K562 (cell line): ENCODE measurements at regions not wholly inside any gene's neighbourhood (a gene's known extent, or its start where the extent isn't known, plus 50 kb on each side); places are given as distances from the start of the nearest gene placed in this dataset.

ENCODE experiments used
- ATAC-seq: fragments of 200-7000 bp; cut with Tn5 transposase; 3 replicates; pipeline ENCODE4 v1.9.1; 2020; ENCODE audit warnings: moderate library complexity
- BruUV-seq: library from RNA; stranded (reverse); fragments of 400-500 nt; replicated peaks from 2 replicates; lab custom pipeline; 2021; lab: Mats Ljungman, UMichigan
- CTCF ChIA-PET: fragments of 300-600 bp; formaldehyde crosslinking; extraction: SDS; loops from one replicate; lab custom pipeline; 2021; ENCODE audit warnings: low intra/inter-chr PET ratio; lab: Yijun Ruan, JAX
- POLR2A ChIA-PET: fragments of 300-600, 350-650 bp; sonication (Branson Sonifier 250); formaldehyde crosslinking; extraction: SDS; loops from one replicate; lab custom pipeline; 2021; ENCODE audit warnings: antibody characterized with exemption, inconsistent platforms; lab: Yijun Ruan, JAX
- DNase-seq, 4 experiments: peaks; one replicate each; pipeline versions ENCODE4 v3.0.0 to v3.0.0-alpha.2; 2011 to 2018; ENCODE audit warnings: low spot score in 3 of 4, mixed read lengths in 3 of 4; ENCODE audit errors: extremely low read depth in 1 of 4
- FAIRE-seq: peaks from 2 replicates; lab custom pipeline; 2011; peaks lifted over from hg19 to GRCh38; lab: Jason Lieb, UNC
- H2AFZ ChIP-seq: 2 replicates; pipeline ENCODE4 v1.6.0; 2011; ENCODE audit warnings: low read depth, low read length, control low read depth, inconsistent platforms
- H3K27ac ChIP-seq: fragments of 200-600 bp; 3 replicates; pipeline ENCODE4 v1.8.0; 2011; ENCODE audit warnings: low read depth, mild to moderate bottlenecking, control low read depth, inconsistent platforms, low read length, moderate library complexity, mixed read lengths; ENCODE audit errors: extremely low read depth
- H3K27me3 ChIP-seq, 2 experiments: fragments of 300-600 bp in 1 of 2; 2 replicates in 1 of 2; 3 replicates in 1 of 2; pipeline versions ENCODE4 v1.6.0 to v1.8.0; 2011; ENCODE audit warnings: inconsistent platforms in 2 of 2, low read length in 2 of 2, mild to moderate bottlenecking in 1 of 2, mixed read lengths in 1 of 2, moderate library complexity in 1 of 2; ENCODE audit not compliant: control insufficient read depth in 2 of 2, insufficient read depth in 2 of 2
- H3K36me3 ChIP-seq: fragments of 300-600 bp; 3 replicates; pipeline ENCODE4 v1.8.0; 2011; ENCODE audit warnings: mild to moderate bottlenecking, low read length, inconsistent platforms; ENCODE audit not compliant: control insufficient read depth, insufficient read depth
- H3K4me1 ChIP-seq, 2 experiments: fragments of 200-600 bp in 1 of 2; replicated peaks in 1 of 2; 2 replicates in 1 of 2; 3 replicates in 1 of 2; pipeline versions ENCODE4 v1.5.1 to v1.8.0; 2011; ENCODE audit warnings: inconsistent platforms in 2 of 2, low read length in 2 of 2, mild to moderate bottlenecking in 1 of 2, mixed read lengths in 1 of 2, moderate library complexity in 1 of 2; ENCODE audit not compliant: control insufficient read depth in 2 of 2, insufficient read depth in 2 of 2
- H3K4me2 ChIP-seq: 2 replicates; pipeline ENCODE4 v1.6.1; 2011; ENCODE audit warnings: low read length, control low read depth, inconsistent platforms, mixed read lengths; ENCODE audit not compliant: insufficient read depth
- H3K4me3 ChIP-seq: fragments of 200-600 bp; sonication (generic), shearing (Covaris generic); 2 replicates; pipeline ENCODE4 v1.5.1; 2016; ENCODE audit warnings: control low read depth, inconsistent platforms
- H3K79me2 ChIP-seq: fragments of 200-600 bp; 3 replicates; pipeline ENCODE4 v1.8.0; 2011; ENCODE audit warnings: low read length, inconsistent platforms; ENCODE audit not compliant: control insufficient read depth, insufficient read depth
- H3K9ac ChIP-seq, 2 experiments: 2 replicates each; pipeline versions ENCODE4 v1.6.0 to v1.6.1; 2011; ENCODE audit warnings: low read depth in 2 of 2, low read length in 2 of 2, control low read depth in 1 of 2, inconsistent platforms in 1 of 2, mild to moderate bottlenecking in 1 of 2, mixed read lengths in 1 of 2; ENCODE audit not compliant: insufficient read depth in 1 of 2
- H3K9me1 ChIP-seq: one replicate; pipeline ENCODE4 v1.6.0; 2011; ENCODE audit warnings: inconsistent platforms, mild to moderate bottlenecking, low read length, moderate library complexity; ENCODE audit not compliant: control insufficient read depth, insufficient read depth
- H3K9me3 ChIP-seq: replicated peaks from 2 replicates; pipeline ENCODE4 v1.5.1; 2011; ENCODE audit warnings: low read depth, low read length, inconsistent platforms; ENCODE audit not compliant: control insufficient read depth, insufficient read depth
- H4K20me1 ChIP-seq: replicated peaks from 2 replicates; pipeline ENCODE4 v1.6.1; 2011; ENCODE audit warnings: low read length, inconsistent platforms, mixed read lengths; ENCODE audit not compliant: control insufficient read depth, insufficient read depth
- CEBPB ChIP-seq: fragments of 450-650 bp; IDR thresholded peaks from 2 replicates; pipeline ENCODE4 v1.6.1; 2016; ENCODE audit warnings: missing genetic modification characterization, missing compliant biosample characterization
- CREBBP ChIP-seq: IDR thresholded peaks from one replicate; pipeline ENCODE4 v1.6.1; 2012; ENCODE audit warnings: low read depth, mild to moderate bottlenecking, control low read depth, inconsistent platforms, low read length
- ELF4 ChIP-seq: fragments of 450-650 bp; formaldehyde crosslinking; IDR thresholded peaks from 2 replicates; pipeline ENCODE4 v1.4.0; 2022; ENCODE audit warnings: missing genetic modification characterization
- IRF2 ChIP-seq: sonication (generic); formaldehyde crosslinking; IDR thresholded peaks from 2 replicates; pipeline ENCODE4 v1.8.1; 2022; ENCODE audit warnings: mild to moderate bottlenecking, missing genetic modification reagents
- SP1 ChIP-seq: sonication (generic); formaldehyde crosslinking; IDR thresholded peaks from 2 replicates; pipeline ENCODE4 v1.8.1; 2022; ENCODE audit warnings: mild to moderate bottlenecking, missing genetic modification reagents
- ZNF583 ChIP-seq: fragments of 250-450 bp; sonication (Bioruptor Pico); IDR thresholded peaks from 2 replicates; pipeline ENCODE4 v1.4.0; 2020
- ZNF584 ChIP-seq: fragments of 200-800 bp; sonication (Bioruptor generic); IDR thresholded peaks from 2 replicates; pipeline ENCODE4 v1.6.1; 2016; ENCODE audit warnings: low read depth, mild to moderate bottlenecking, missing genetic modification characterization, missing compliant biosample characterization
- WGBS: fragments of 100-300 bp; shearing (Covaris generic); methylation state at CpG from one replicate; pipeline ENCODE4 v1.1.6; 2016; ENCODE audit warnings: low coverage, mixed read lengths; ENCODE audit not compliant: insufficient coverage; ENCODE audit errors: missing lambda C conversion rate; 5-methylcytosine and 5-hydroxymethylcytosine counted together
- in situ Hi-C: fragments of 300-500 bp; cut with MboI; formaldehyde crosslinking; loops from 4 replicates; pipeline ENCODE4 v1.15.0; 2018; ENCODE audit warnings: inconsistent platforms, mixed read lengths
- intact Hi-C: fragments of 100-400 bp; cut with micrococcal nuclease; formaldehyde crosslinking; loops from 2 replicates; pipeline ENCODE4 v1.14.2; 2022

GRCh38 chr3:177726807-177727206, 529.5 kb upstream of the TBL1XR1 start:
- no peaks in the 10 kb centered on the region for H4K20me1 ChIP-seq
- ChIA-PET CTCF (interaction anchor here (0.6 kb wide), 1 partner anchor 357 kb away, joined by 4 read pairs; no protein-coding TSS in a partner anchor), POLR2A (interaction anchor here (1.1 kb wide), 1 partner anchor 12 kb away, joined by 3 read pairs; no protein-coding TSS in a partner anchor)
- no TSS peak for BruUV-seq
- TF ChIP-seq CREBBP (no peak), SP1 (no peak), CEBPB (tag) (no peak), IRF2 (CRISPR knock-in tag) (no peak), ELF4 (CRISPR knock-in tag) (no peak), ZNF583 (no peak), ZNF584 (CRISPR knock-in tag) (no peak)
- no peak overlapping the region for H3K4me3 ChIP-seq
- no peak overlapping the region for H3K9ac ChIP-seq
- no peak for FAIRE-seq
- ATAC-seq = no peak
- H3K4me2 ChIP-seq = no peak overlapping the region
- DNase-seq = no peak
- H3K9me1 ChIP-seq = no peaks in the 10 kb centered on the region
- no peaks in the 10 kb centered on the region for H3K36me3 ChIP-seq
- no peaks in the 10 kb centered on the region for H3K9me3 ChIP-seq
- no peak overlapping the region for H3K27ac ChIP-seq
- H3K79me2 ChIP-seq = no peaks in the 10 kb centered on the region
- intact Hi-C loops (no loop called here), in situ Hi-C loops (no loop called here)
- H3K27me3 ChIP-seq = 0 out of 5 replicates have a peak, but pooled peaks cover 0 to 5% of the 10 kb centered on the region in 2 experiments
- H3K4me1 ChIP-seq = no peaks in the 10 kb centered on the region; a peak in 1 of 5 replicates
- WGBS = 13% methylated on average over 3 of the region's 3 CpGs
- H2AFZ ChIP-seq = no peak overlapping the region
